Hematopoietic multipotent progenitor cell treated with erythropoietin and hydrocortisone succinate and interleukin-3 and kit ligand, for 17 days (in vitro differentiated cells): ENCODE measurements at regions not wholly inside any gene's neighbourhood (a gene's known extent, or its start where the extent isn't known, plus 50 kb on each side); places are given as distances from the start of the nearest gene placed in this dataset.

Experiments
- DNase-seq: peaks from one replicate; pipeline ENCODE4 v3.0.0-alpha.2; 2015; ENCODE audit warnings: low spot score

- no peak for DNase-seq
Measured at GRCh38 chr12:41881891-41882805, 262.5 kb downstream of the GXYLT1 start.

GRCh38 chr12:41869432-41869831 lies 275.2 kb downstream of the GXYLT1 start:
- DNase-seq = no peak

GRCh38 chr12:41866878-41867430 lies 277.7 kb downstream of the GXYLT1 start:
- DNase-seq = no peak

- DNase-seq = no peak
Measured at GRCh38 chr12:41856228-41856627, 288.4 kb downstream of the GXYLT1 start.

- no peak for DNase-seq
Measured at GRCh38 chr12:41850046-41850445, 294.6 kb downstream of the GXYLT1 start.

- no peak for DNase-seq
Measured at GRCh38 chr12:41846718-41847117, 298.0 kb downstream of the GXYLT1 start.

GRCh38 chr12:41836416-41836815 lies 308.3 kb downstream of the GXYLT1 start:
- no peak for DNase-seq

GRCh38 chr12:41835556-41835955 lies 309.1 kb downstream of the GXYLT1 start:
- no peak for DNase-seq

- DNase-seq = no peak
Measured at GRCh38 chr12:41819948-41820347, 324.7 kb downstream of the GXYLT1 start.

GRCh38 chr12:41804026-41804425 lies 340.6 kb downstream of the GXYLT1 start:
- DNase-seq = no peak

GRCh38 chr12:41802803-41803202 lies 341.9 kb downstream of the GXYLT1 start:
- DNase-seq = no peak

- no peak for DNase-seq
Measured at GRCh38 chr12:41801261-41801660, 343.4 kb downstream of the GXYLT1 start.

- DNase-seq = no peak
Measured at GRCh38 chr12:41799671-41800070, 345.0 kb downstream of the GXYLT1 start.

GRCh38 chr12:41795910-41796309 lies 348.8 kb downstream of the GXYLT1 start:
- DNase-seq = no peak

GRCh38 chr12:41795051-41795600 lies 349.5 kb downstream of the GXYLT1 start:
- DNase-seq = no peak

GRCh38 chr12:41794336-41794735 lies 350.3 kb downstream of the GXYLT1 start:
- no peak for DNase-seq

GRCh38 chr12:41784957-41785356 lies 359.7 kb downstream of the GXYLT1 start:
- no peak for DNase-seq

GRCh38 chr12:41778934-41779333 lies 365.7 kb downstream of the GXYLT1 start:
- no peak for DNase-seq

- no peak for DNase-seq
Measured at GRCh38 chr12:41777064-41777790, 367.4 kb downstream of the GXYLT1 start.

- DNase-seq = no peak
Measured at GRCh38 chr12:41772478-41772877, 372.2 kb downstream of the GXYLT1 start.

GRCh38 chr12:41769810-41770209 lies 374.9 kb downstream of the GXYLT1 start:
- no peak for DNase-seq

GRCh38 chr12:41768456-41768855 lies 376.2 kb downstream of the GXYLT1 start:
- DNase-seq = no peak

- DNase-seq = no peak
Measured at GRCh38 chr12:41762691-41763090, 382.0 kb downstream of the GXYLT1 start.
